ENCODE measurements at regions not wholly inside any gene's neighbourhood (a gene's known extent, or its start where the extent isn't known, plus 50 kb on each side); places are given as distances from the start of the nearest gene placed in this dataset.

DNA sequence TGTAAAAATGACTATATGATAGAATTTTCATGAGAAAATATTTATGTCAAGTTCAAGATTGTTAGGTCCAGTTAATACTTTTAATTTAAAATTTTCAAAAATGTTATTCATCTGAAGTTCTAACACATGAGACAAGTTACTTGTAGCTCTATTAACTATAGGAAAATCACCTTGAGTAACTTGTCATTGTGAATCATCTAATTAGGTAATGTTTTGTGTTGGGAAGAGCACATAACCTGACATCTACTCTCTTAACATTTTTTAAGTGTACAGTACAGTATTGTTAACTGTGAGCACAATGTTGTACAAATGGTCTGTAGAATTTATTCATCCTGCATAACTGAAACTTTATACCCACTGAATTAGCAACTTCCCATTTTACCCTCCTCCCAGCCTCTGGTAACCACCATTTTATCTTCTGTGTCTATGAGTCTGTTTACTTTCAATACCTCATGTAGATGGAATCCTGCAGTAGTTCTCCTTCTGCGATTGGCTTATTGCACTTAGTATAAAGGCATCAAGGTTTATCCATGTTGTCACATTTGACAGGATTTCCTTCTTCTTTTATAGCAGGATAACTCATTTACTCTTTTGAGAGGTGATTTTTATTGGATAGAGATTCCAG, 54.6 kb downstream of the ARL4A start:
- no peak for DNase-seq (ENCODE audit: low spot score)

- DNase-seq (ENCODE audit: low spot score), result peak; percentile 15
These were observed 58.8 kb downstream of the ARL4A start for GRCh38 chr7:12746211-12746610.

- peak; percentile 53 for DNase-seq (ENCODE audit: low spot score)
These were observed 60.4 kb downstream of the ARL4A start for GRCh38 chr7:12747687-12748306.

DNA sequence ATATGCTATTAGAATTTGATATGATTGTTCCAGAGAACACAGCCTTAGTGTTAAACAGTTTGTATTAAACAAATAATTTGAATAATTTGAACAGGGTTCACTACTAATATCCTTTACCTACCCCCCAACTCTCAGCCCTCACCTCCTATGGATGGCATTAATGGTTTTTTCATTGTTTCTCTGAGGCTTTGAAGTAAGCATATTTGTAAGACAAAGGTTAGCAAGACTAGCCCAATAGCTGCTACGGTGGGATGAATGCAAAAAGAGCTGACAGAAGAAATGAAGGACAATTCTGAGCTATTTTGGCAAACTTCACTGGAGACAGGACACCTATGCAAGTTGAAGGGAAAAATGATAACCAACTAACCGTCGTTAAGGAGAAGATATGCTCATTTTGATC, 61.6 kb downstream of the ARL4A start:
- DNase-seq (ENCODE audit: low spot score), result no peak

GRCh38 chr7:12749746-12750145, 62.3 kb downstream of the ARL4A start:
- DNase-seq (ENCODE audit: low spot score), result no peak

GRCh38 chr7:12751764-12752163, 64.3 kb downstream of the ARL4A start:
- DNase-seq (ENCODE audit: low spot score), result no peak

GRCh38 chr7:12754179-12754578, 66.7 kb downstream of the ARL4A start:
- DNase-seq (ENCODE audit: low spot score), result no peak

DNA sequence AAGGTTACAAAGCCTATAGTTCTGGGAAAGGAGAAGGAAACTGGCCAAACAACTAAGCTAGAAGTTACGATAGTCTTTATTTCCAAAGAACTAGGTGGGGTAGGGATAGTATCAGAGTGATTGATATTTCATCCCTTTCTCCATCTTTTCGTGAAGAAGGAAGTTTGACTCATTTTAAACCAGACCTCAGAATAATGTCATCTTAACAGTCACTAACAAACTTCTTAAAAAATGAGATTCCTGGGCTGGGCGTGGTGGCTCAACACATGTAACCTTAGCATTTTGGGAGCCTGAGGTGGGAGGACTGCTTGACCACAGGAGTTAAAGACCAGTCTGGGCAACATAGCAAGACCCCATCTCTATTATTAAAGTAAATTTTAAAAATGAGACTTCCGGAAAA, 69.4 kb downstream of the ARL4A start:
- DNase-seq (ENCODE audit: low spot score), result no peak

- DNase-seq (ENCODE audit: low spot score), result no peak
These were observed 70.0 kb downstream of the ARL4A start for GRCh38 chr7:12757443-12757842.

- no peak for DNase-seq (ENCODE audit: low spot score)
These were observed 71.7 kb downstream of the ARL4A start for GRCh38 chr7:12759151-12759550.

- DNase-seq (ENCODE audit: low spot score), result no peak
These were observed 73.7 kb downstream of the ARL4A start for GRCh38 chr7:12761111-12761510.

- DNase-seq (ENCODE audit: low spot score), result no peak
These were observed 74.3 kb downstream of the ARL4A start for GRCh38 chr7:12761691-12762090.

- no peak for DNase-seq (ENCODE audit: low spot score)
These were observed 77.0 kb downstream of the ARL4A start for GRCh38 chr7:12764458-12764891.

DNA sequence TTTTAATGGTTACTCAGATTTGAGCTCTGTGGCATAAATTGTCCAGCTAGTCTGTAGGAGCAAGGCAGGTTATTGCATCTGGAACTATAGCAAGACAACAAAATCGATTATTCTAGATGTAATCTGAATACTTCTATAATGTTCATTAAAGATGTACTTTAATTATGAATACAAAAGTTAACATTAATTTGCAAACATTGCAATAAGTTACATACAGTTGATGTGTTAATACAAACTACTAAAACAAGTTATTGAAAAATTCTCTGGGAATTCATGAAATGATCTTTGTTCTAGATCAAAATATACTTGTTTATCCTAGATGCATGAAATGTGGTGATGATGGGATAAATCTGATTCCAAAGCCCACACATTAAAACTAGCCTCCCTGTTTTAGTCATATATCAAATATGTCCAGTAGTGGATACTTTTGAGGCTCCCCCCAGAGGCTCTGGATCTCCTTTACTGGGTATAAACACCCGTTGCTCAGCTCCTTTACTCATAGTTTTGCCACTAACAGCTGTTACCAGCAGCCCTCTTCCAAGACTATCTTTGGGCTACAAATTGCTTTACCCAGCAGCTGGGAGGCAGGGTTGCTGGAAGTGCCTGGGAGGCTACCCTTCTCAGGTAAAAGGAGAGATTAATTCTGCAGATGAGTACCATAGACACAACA, 78.1 kb downstream of the ARL4A start:
- DNase-seq (ENCODE audit: low spot score), result no peak

- DNase-seq (ENCODE audit: low spot score), result no peak
These were observed 79.0 kb downstream of the ARL4A start for GRCh38 chr7:12766416-12766815.

GRCh38 chr7:12768948-12769347, 81.5 kb downstream of the ARL4A start:
- DNase-seq (ENCODE audit: low spot score), result no peak

DNA sequence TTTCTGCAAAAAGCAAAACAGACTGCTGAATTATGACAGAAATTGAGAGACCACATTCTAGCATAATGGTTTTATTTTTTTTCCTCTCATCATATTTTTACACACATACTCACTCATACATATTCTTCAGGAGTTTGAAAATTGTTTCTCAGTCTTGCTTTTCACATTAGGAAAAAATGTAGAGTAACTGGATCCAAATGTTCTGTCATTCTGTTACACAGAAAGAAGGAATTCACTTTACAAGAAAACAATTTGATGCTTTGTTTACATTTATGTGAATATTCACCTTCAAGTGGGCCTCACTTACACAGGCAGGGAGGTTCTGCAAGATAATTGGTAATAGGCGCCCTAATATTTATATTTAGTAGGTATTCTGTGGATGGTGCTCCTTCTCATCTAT, 82.0 kb downstream of the ARL4A start:
- no peak for DNase-seq (ENCODE audit: low spot score)

GRCh38 chr7:12770227-12770975, 83.0 kb downstream of the ARL4A start:
- DNase-seq (ENCODE audit: low spot score), result no peak

DNA sequence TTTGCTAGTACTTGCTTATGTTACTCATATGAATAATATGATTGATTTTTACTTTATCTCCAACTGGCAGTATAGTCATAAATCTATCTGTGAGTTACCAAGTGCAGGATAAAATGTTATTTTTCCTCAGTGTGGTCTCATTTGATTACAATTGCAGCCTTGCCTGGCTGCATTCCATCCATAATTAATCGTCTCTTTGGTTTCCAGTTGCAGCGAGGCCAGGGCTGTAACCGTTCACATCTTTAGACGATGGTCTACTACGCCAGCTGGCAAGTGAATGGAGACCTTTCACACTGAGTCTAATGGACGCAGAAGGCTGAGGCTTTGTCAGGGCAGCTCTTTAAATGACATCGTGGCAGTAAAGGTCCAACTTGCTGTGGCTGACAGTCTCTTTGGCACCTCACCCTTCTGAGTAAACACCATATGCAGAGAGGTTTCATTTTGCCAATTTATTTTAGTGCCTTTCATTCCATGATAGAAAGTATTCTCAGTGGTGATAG, 84.0 kb downstream of the ARL4A start:
- DNase-seq (ENCODE audit: low spot score), result peak; percentile 10

- no peak for DNase-seq (ENCODE audit: low spot score)
These were observed 85.3 kb downstream of the ARL4A start for GRCh38 chr7:12772768-12773167.

DNA sequence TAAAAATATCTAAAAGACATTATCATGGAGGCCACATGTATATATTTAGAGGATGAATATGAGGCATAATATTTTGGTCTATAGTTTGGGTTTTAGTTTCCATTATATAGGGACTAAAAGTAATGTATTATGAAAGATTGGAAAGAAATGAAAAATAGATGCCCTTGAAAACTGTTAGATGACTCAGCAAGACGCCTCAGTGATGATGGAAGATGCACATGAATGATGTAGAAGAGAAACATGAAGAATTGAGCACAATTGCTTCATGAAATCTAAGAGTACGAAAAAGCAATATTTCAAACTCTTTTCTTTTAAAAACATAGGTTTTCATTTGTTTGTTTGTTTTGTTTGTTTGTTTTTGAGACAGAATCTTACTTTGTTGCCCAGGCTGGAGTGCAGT, 89.8 kb downstream of the ARL4A start:
- DNase-seq (ENCODE audit: low spot score), result no peak

- DNase-seq (ENCODE audit: low spot score), result no peak
These were observed 92.5 kb downstream of the ARL4A start for GRCh38 chr7:12779947-12780346.
